ENCODE measurements at regions not wholly inside any gene's neighbourhood (a gene's known extent, or its start where the extent isn't known, plus 50 kb on each side); places are given as distances from the start of the nearest gene placed in this dataset.

GRCh38 chr2:43076676-43077075 is 149.7 kb downstream of the ZFP36L2 start:
- intact Hi-C loops (cut with DNase I, micrococcal nuclease), result no loop called here
- DNase-seq, result no peak
- peaks cover 3% of the 10 kb centered on the region for H3K4me1 ChIP-seq (ENCODE audit: low read depth)
- no peaks in the 10 kb centered on the region for H3K36me3 ChIP-seq (ENCODE audit: low read depth)
- ATAC-seq, result no peak
- no peak overlapping the region for H3K4me3 ChIP-seq
- no peak for TF ChIP-seq CTCF (IDR thresholded peaks at IDR 0.05)
- no peaks in the 10 kb centered on the region for H3K9me3 ChIP-seq

DNA sequence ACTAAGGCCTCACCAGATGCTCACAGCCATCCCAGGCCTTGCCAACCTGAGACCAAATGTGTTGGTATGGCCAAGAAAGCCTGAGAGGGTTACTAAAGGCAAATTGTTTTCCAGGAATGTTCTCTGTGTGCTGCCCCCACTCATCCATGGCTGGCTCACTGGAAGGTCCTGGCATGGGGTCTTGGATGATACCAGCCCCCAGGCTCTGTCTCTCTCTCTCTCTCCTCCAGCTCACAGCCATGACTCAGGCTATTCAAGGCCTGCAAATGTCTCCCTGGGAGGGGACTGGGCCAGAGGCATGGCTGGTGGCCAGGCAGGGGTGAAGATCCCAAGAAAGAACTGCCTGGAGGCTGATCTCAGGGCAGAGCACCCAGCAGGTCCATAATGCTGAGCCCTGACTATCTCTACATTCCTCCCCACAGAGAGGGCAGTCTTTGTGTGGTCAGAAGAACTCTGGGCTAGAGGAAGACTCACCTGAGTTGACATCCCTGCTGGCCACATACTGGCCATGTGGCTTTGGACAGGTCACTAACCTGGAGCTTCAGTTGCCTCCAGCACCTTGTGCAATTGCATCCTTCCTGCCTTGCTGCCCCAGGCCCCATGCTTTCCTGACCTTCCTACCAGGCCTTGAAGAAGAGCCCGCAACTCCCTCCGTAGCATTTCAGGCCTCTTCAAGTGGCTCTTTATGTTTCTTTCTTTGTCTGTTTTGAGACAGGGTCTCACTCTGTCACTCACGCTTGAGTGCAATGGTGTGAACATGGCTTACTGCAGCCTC is 150.4 kb downstream of the ZFP36L2 start:
- DNase-seq, result no peak
- H3K4me3 ChIP-seq, result no peak overlapping the region
- intact Hi-C loops (cut with DNase I, micrococcal nuclease), result no loop called here
- H3K4me1 ChIP-seq (ENCODE audit: low read depth), result peaks cover 3% of the 10 kb centered on the region
- no peaks in the 10 kb centered on the region for H3K9me3 ChIP-seq
- TF ChIP-seq CTCF (IDR thresholded peaks at IDR 0.05), result no peak
- peak; percentile 14 for ATAC-seq
- H3K36me3 ChIP-seq (ENCODE audit: low read depth), result no peaks in the 10 kb centered on the region

GRCh38 chr2:43075054-43075593 is 151.3 kb downstream of the ZFP36L2 start:
- Histone ChIP-seq H3K9me3 (no peaks in the 10 kb centered on the region), H3K4me1 (ENCODE audit: low read depth) (peaks cover 3% of the 10 kb centered on the region), H3K4me3 (no peak overlapping the region), H3K36me3 (ENCODE audit: low read depth) (no peaks in the 10 kb centered on the region)
- ATAC-seq (peak; percentile 53), DNase-seq (no peak)
- TF ChIP-seq CTCF (IDR thresholded peaks at IDR 0.05), result no peak
- intact Hi-C loops (cut with DNase I, micrococcal nuclease), result no loop called here

DNA sequence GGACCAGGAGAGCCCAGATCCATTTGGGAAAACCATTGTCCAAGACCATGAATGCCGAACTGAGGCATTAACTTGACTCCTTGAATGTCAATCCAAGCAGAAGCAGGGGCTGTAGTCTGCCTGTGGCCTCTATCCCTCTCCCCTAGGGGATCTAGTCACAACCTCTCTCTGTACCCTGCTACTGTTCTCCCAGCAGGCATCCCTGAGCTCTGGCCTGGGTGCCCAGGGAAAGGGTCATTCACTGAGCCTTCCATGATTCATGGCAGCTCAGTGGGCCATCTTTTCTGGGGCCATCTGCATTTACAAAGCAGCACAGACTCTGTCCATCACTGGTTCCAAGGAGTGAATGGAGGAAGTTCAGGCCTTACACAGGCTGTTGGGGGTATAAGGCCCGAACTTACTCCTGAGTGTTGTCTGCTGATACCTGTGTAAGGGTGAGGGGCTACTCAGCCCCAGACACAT is 151.8 kb downstream of the ZFP36L2 start:
- Histone ChIP-seq H3K4me3 (no peak overlapping the region), H3K4me1 (ENCODE audit: low read depth) (peaks cover 3% of the 10 kb centered on the region), H3K36me3 (ENCODE audit: low read depth) (no peaks in the 10 kb centered on the region), H3K9me3 (no peaks in the 10 kb centered on the region)
- no peak for DNase-seq
- no peak for TF ChIP-seq CTCF (IDR thresholded peaks at IDR 0.05)
- ATAC-seq, result no peak
- intact Hi-C loops (cut with DNase I, micrococcal nuclease), result no loop called here

DNA sequence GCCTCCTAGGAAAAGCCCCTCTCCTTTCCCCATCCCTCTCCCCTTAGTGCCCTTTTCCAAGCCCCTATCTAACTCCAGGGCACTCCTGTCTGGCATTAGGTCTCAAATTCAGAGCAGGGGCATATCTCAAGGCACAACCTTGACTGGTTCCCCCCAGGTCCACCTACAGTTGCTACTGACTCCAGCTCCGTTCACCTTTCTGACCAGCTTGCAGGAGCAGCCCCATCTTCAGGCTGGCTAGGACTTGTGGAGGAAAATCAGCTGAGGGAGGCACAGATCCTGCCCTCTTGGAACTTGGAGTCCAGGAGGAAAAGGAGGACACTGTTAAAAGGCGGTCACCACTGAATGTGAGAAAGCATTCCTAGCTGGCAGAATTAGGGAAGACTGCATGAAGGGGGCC is 152.4 kb downstream of the ZFP36L2 start:
- Histone ChIP-seq H3K4me3 (no peak overlapping the region), H3K36me3 (ENCODE audit: low read depth) (no peaks in the 10 kb centered on the region), H3K9me3 (no peaks in the 10 kb centered on the region), H3K4me1 (ENCODE audit: low read depth) (peaks cover 3% of the 10 kb centered on the region)
- ATAC-seq, result no peak
- DNase-seq, result no peak
- intact Hi-C loops (cut with DNase I, micrococcal nuclease), result no loop called here
- no peak for TF ChIP-seq CTCF (IDR thresholded peaks at IDR 0.05)
